Glutamatergic neuron (in vitro differentiated cells): ENCODE measurements at regions not wholly inside any gene's neighbourhood (a gene's known extent, or its start where the extent isn't known, plus 50 kb on each side); places are given as distances from the start of the nearest gene placed in this dataset.

Experiments used
- DNase-seq: peaks from one replicate; pipeline ENCODE4 v3.0.0; 2022
- H3K27ac Mint-ChIP-seq: one replicate; pipeline ENCODE4 v1.8.0; 2020; ENCODE audit warnings: mild to moderate bottlenecking, mixed read lengths, inconsistent platforms; ENCODE audit not compliant: unreplicated experiment
- H3K27me3 Mint-ChIP-seq: one replicate; pipeline ENCODE4 v1.8.0; 2020; ENCODE audit warnings: mild to moderate bottlenecking, moderate library complexity, mixed read lengths, inconsistent platforms; ENCODE audit not compliant: unreplicated experiment
- H3K36me3 Mint-ChIP-seq: one replicate; pipeline ENCODE4 v1.8.0; 2020; ENCODE audit warnings: mild to moderate bottlenecking, mixed read lengths, inconsistent platforms; ENCODE audit not compliant: unreplicated experiment
- H3K4me1 Mint-ChIP-seq: one replicate; pipeline ENCODE4 v1.8.0; 2020; ENCODE audit warnings: mild to moderate bottlenecking, low read depth, mixed read lengths, inconsistent platforms; ENCODE audit not compliant: unreplicated experiment
- H3K4me3 Mint-ChIP-seq: one replicate; pipeline ENCODE4 v1.8.0; 2020; ENCODE audit warnings: mild to moderate bottlenecking, mixed read lengths, inconsistent platforms; ENCODE audit not compliant: unreplicated experiment
- H3K9me3 Mint-ChIP-seq: one replicate; pipeline ENCODE4 v1.8.0; 2020; ENCODE audit warnings: mild to moderate bottlenecking, moderate library complexity, mixed read lengths, inconsistent platforms; ENCODE audit not compliant: unreplicated experiment
- TF ChIP-seq, protein P1 (sequence below): fragments of 200-600 bp; sonication (generic); IDR thresholded peaks from one replicate; pipeline ENCODE4 v1.5.0; 2021; ENCODE audit not compliant: partially characterized antibody, unreplicated experiment

DNA sequence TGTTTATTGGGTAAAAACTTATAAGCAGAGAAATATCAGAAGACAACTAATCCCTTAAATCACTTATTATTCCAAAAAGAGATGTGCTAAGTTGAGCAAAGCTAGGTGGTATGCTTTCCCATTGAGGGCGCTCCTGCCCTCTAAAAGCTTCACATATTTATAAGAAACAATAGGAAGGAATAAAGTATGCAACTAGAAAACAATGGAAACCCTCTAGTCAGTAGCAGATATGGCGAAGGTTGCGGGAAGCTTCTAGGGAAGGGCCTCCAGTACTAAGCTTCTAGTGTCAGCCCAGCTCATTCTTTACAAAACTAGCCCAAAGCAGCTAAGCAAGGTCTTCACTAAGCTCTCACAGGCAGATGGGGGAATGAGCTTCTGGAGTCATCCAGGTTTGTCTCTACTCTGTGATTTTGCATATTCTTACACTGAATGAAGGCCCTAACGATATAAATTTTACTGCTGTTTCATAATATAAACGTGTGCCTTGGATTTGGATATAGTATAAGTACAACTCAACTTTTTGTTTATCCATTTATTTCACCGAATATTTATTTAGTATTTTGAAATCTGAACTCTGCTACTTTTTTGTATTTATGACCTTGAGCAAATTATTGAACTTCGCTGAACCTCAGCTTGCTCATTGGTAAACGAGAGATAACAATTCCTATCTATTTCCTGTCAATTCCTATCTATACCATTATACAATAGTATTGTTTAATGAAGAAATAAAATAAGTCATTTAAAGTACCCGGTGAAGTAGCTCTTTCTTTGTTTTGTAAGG lies 571.4 kb downstream of the ELAVL2 start:
- Mint-ChIP-seq H3K9me3 (no peaks in the 10 kb centered on the region), H3K27me3 (no peaks in the 10 kb centered on the region), H3K4me3 (no peak overlapping the region), H3K27ac (no peak overlapping the region), H3K4me1 (peaks cover 6% of the 10 kb centered on the region), H3K36me3 (peaks cover 12% of the 10 kb centered on the region)
- TF ChIP-seq, protein P1, sequence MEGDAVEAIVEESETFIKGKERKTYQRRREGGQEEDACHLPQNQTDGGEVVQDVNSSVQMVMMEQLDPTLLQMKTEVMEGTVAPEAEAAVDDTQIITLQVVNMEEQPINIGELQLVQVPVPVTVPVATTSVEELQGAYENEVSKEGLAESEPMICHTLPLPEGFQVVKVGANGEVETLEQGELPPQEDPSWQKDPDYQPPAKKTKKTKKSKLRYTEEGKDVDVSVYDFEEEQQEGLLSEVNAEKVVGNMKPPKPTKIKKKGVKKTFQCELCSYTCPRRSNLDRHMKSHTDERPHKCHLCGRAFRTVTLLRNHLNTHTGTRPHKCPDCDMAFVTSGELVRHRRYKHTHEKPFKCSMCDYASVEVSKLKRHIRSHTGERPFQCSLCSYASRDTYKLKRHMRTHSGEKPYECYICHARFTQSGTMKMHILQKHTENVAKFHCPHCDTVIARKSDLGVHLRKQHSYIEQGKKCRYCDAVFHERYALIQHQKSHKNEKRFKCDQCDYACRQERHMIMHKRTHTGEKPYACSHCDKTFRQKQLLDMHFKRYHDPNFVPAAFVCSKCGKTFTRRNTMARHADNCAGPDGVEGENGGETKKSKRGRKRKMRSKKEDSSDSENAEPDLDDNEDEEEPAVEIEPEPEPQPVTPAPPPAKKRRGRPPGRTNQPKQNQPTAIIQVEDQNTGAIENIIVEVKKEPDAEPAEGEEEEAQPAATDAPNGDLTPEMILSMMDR: no peak
- DNase-seq: no peak

GRCh38 chr9:23255346-23255745 lies 570.7 kb downstream of the ELAVL2 start:
- no peak overlapping the region for H3K27ac Mint-ChIP-seq

DNA sequence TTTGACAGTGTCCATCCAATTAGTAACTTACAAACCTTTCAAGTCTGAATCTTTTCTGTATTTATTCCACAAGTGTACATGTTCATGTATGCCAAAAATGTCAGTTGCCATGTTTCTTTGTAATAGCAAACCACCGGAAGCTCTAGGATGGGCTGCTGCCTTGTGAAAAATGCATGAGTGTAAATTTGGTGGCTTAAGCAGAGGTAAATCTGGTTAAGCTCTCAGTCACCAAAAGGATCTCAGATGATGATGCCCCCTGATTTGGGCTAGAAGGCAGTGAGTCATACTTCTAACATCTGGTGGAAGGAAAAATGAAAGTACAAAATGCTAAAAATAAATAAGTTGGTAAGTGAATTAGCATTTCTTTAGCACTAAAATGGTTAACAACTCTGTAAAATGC lies 567.5 kb downstream of the ELAVL2 start:
- TF ChIP-seq, protein P1: no peak
- Mint-ChIP-seq H3K27ac (no peak overlapping the region), H3K36me3 (no peaks in the 10 kb centered on the region), H3K4me3 (no peak overlapping the region), H3K4me1 (peaks cover 6% of the 10 kb centered on the region), H3K27me3 (no peaks in the 10 kb centered on the region), H3K9me3 (no peaks in the 10 kb centered on the region)
- DNase-seq: no peak

More at GRCh38 chr9:23255346-23255745, 570.7 kb downstream of the ELAVL2 start:
- Mint-ChIP-seq H3K4me3 (no peak overlapping the region), H3K4me1 (peaks cover 6% of the 10 kb centered on the region), H3K9me3 (no peaks in the 10 kb centered on the region), H3K36me3 (peaks cover 6% of the 10 kb centered on the region), H3K27me3 (no peaks in the 10 kb centered on the region)
- no peak for DNase-seq
- TF ChIP-seq, protein P1: no peak

- DNase-seq: no peak
- Mint-ChIP-seq H3K36me3 (no peaks in the 10 kb centered on the region), H3K27ac (no peak overlapping the region), H3K4me1 (no peaks in the 10 kb centered on the region), H3K27me3 (no peaks in the 10 kb centered on the region), H3K9me3 (no peaks in the 10 kb centered on the region), H3K4me3 (no peak overlapping the region)
- TF ChIP-seq, protein P1: no peak
Observed at GRCh38 chr9:23278561-23278960, 547.5 kb downstream of the ELAVL2 start.

GRCh38 chr9:23287390-23287789 lies 538.6 kb downstream of the ELAVL2 start:
- Mint-ChIP-seq H3K4me3 (no peak overlapping the region), H3K27me3 (no peaks in the 10 kb centered on the region), H3K9me3 (no peaks in the 10 kb centered on the region), H3K36me3 (no peaks in the 10 kb centered on the region), H3K4me1 (no peaks in the 10 kb centered on the region), H3K27ac (no peak overlapping the region)
- no peak for DNase-seq
- TF ChIP-seq, protein P1: no peak
